Endothelial cell of umbilical vein (primary cell): ENCODE measurements at regions not wholly inside any gene's neighbourhood (a gene's known extent, or its start where the extent isn't known, plus 50 kb on each side); places are given as distances from the start of the nearest gene placed in this dataset.

Experiments used
- CTCF ChIP-seq, 2 donors: IDR thresholded peaks; 1 replicate in 1 of 2; 2 replicates in 1 of 2; pipeline ENCODE4 v1.5.1; 2011; ENCODE audit warnings: low read length in 2 of 2, mild to moderate bottlenecking in 2 of 2, moderate library complexity in 2 of 2, control low read depth in 1 of 2, inconsistent platforms in 1 of 2, low read depth in 1 of 2; ENCODE audit not compliant: insufficient read depth in 1 of 2; ENCODE audit errors: extremely low read depth in 1 of 2
- EZH2 ChIP-seq: IDR thresholded peaks from 2 replicates; pipeline ENCODE4 v1.6.1; 2012; ENCODE audit warnings: borderline replicate concordance, low read depth, mild to moderate bottlenecking, moderate library complexity, low read length, inconsistent platforms; ENCODE audit not compliant: severe bottlenecking
- GATA2 ChIP-seq: IDR thresholded peaks from 2 replicates; pipeline ENCODE4 v1.7.0; 2011; ENCODE audit warnings: low read depth, mild to moderate bottlenecking, moderate library complexity, mixed read lengths, low read length; ENCODE audit not compliant: insufficient read length, insufficient read depth
- JUN ChIP-seq: IDR thresholded peaks from 2 replicates; pipeline ENCODE4 v1.6.1; 2011; ENCODE audit warnings: borderline replicate concordance, low read depth; ENCODE audit not compliant: insufficient read length, insufficient read depth
- POLR2A ChIP-seq: IDR thresholded peaks from 2 replicates; pipeline ENCODE4 v1.6.1; 2012; ENCODE audit warnings: low read depth, mild to moderate bottlenecking, control low read depth, low read length
- POLR2AphosphoS5 ChIP-seq: IDR thresholded peaks from 2 replicates; pipeline ENCODE4 v1.6.1; 2012; ENCODE audit warnings: low read depth, mild to moderate bottlenecking, control low read depth, low read length, moderate library complexity; ENCODE audit not compliant: insufficient read depth

DNA sequence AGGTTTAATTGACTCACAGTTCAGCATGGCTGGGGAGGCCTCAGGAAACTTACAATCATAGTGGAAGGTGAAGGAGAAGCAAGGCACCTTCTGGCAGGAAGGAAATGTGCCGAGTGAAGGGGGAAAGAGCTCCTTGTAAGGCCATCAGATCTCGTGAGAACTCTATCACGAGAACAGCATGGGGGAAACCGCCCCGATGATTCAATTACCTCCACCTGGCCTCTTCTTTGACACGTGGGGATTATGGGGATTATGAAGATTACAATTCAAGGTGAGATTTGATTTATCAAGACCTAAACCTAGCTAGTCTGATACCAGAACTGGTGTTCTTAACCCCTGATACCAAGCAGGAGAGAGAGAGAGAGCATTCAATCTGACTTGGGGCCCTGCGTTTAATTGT, 258.7 kb downstream of the PTEN start:
- TF ChIP-seq CTCF (IDR thresholded peaks at IDR 0.05; ENCODE audit: extremely low read depth in 1 of 2, insufficient read depth in 1 of 2, low read depth in 1 of 2, low read length in 2 of 2) (no peak), POLR2A (no peak), EZH2 (no peak), POLR2AphosphoS5 (no peak), JUN (no peak), GATA2 (no peak)
